Suprapubic skin (tissue), 4 donors: ENCODE measurements at regions not wholly inside any gene's neighbourhood (a gene's known extent, or its start where the extent isn't known, plus 50 kb on each side); places are given as distances from the start of the nearest gene placed in this dataset.

Source experiments
- DNase-seq, 2 donors: peaks; one replicate each; pipeline ENCODE4 v3.0.0-alpha.2; 2019; ENCODE audit warnings: low spot score in 2 of 2
- H3K27ac ChIP-seq: fragments of 200-600 bp; sonication (generic); one replicate; pipeline ENCODE4 v1.5.1; 2019
- H3K27me3 ChIP-seq: fragments of 200-600 bp; sonication (generic); one replicate; pipeline ENCODE4 v1.5.1; 2019
- H3K36me3 ChIP-seq: fragments of 200-600 bp; sonication (generic); one replicate; pipeline ENCODE4 v1.5.1; 2019
- H3K4me1 ChIP-seq: fragments of 200-600 bp; sonication (generic); one replicate; pipeline ENCODE4 v1.5.1; 2019
- H3K4me3 ChIP-seq: fragments of 200-600 bp; sonication (generic); one replicate; pipeline ENCODE4 v1.5.1; 2019; ENCODE audit warnings: mild to moderate bottlenecking
- H3K9me3 ChIP-seq: fragments of 200-600 bp; sonication (generic); one replicate; pipeline ENCODE4 v1.5.1; 2019
- EP300 ChIP-seq: sonication (generic); formaldehyde crosslinking; IDR thresholded peaks from one replicate; pipeline ENCODE4 v1.6.1; 2017; ENCODE audit warnings: antibody characterized with exemption
- POLR2A ChIP-seq, 2 donors: fragments of 450-650 bp; IDR thresholded peaks; one replicate each; pipeline ENCODE4 v1.6.1; 2017; ENCODE audit warnings: antibody characterized with exemption in 2 of 2, mild to moderate bottlenecking in 2 of 2, moderate library complexity in 2 of 2
- POLR2AphosphoS5 ChIP-seq, 3 donors: sonication (generic); formaldehyde crosslinking; IDR thresholded peaks; one replicate each; pipeline ENCODE4 v1.6.1; 2017; ENCODE audit warnings: antibody characterized with exemption in 3 of 3
- WGBS: methylation state at CpG from one replicate; pipeline ENCODE4 v1.1.5; 2018; 5-methylcytosine and 5-hydroxymethylcytosine counted together
- TF ChIP-seq, protein P1 (sequence below), 2 donors: fragments of 200-600 bp in 1 of 2; fragments of 450-650 bp in 1 of 2; sonication (generic) in 1 of 2; IDR thresholded peaks; one replicate each; pipeline ENCODE4 v1.5.1; 2016 to 2019; ENCODE audit warnings: antibody characterized with exemption in 2 of 2, mild to moderate bottlenecking in 1 of 2, moderate library complexity in 1 of 2

DNA sequence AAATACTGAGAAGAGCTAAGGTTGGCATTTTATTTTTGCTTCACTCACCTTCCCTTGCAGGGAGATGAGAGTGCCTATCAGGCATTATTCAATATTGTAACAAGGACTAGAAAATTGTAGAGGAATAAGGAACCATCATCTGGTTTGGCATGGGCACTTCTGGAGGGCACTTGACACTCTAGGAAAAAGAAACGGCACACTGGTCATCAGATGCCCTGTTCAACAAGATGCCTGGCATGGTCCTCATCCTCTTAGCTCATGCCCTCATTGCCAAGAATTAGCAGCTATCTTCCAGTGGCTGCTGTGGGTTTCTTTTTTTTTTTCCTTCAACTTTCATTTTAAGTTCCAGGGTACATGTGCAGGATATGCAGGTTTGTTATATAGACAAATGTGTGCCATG is 95.1 kb upstream of the ESRRG start:
- H3K27me3 ChIP-seq: no peaks in the 10 kb centered on the region
- H3K4me3 ChIP-seq: no peak overlapping the region
- no peak overlapping the region for H3K27ac ChIP-seq
- no peak for TF ChIP-seq EP300
- no peak for TF ChIP-seq POLR2AphosphoS5 (IDR thresholded peaks at IDR 0.05)
- TF ChIP-seq POLR2A (IDR thresholded peaks at IDR 0.05): no peak
- TF ChIP-seq, protein P1, sequence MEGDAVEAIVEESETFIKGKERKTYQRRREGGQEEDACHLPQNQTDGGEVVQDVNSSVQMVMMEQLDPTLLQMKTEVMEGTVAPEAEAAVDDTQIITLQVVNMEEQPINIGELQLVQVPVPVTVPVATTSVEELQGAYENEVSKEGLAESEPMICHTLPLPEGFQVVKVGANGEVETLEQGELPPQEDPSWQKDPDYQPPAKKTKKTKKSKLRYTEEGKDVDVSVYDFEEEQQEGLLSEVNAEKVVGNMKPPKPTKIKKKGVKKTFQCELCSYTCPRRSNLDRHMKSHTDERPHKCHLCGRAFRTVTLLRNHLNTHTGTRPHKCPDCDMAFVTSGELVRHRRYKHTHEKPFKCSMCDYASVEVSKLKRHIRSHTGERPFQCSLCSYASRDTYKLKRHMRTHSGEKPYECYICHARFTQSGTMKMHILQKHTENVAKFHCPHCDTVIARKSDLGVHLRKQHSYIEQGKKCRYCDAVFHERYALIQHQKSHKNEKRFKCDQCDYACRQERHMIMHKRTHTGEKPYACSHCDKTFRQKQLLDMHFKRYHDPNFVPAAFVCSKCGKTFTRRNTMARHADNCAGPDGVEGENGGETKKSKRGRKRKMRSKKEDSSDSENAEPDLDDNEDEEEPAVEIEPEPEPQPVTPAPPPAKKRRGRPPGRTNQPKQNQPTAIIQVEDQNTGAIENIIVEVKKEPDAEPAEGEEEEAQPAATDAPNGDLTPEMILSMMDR (IDR thresholded peaks at IDR 0.05): no peak
- DNase-seq: no peak
- no peaks in the 10 kb centered on the region for H3K36me3 ChIP-seq
- 87% methylated on average over 1 of the region's 1 CpG for WGBS
- H3K9me3 ChIP-seq: no peaks in the 10 kb centered on the region
- no peaks in the 10 kb centered on the region for H3K4me1 ChIP-seq

DNA sequence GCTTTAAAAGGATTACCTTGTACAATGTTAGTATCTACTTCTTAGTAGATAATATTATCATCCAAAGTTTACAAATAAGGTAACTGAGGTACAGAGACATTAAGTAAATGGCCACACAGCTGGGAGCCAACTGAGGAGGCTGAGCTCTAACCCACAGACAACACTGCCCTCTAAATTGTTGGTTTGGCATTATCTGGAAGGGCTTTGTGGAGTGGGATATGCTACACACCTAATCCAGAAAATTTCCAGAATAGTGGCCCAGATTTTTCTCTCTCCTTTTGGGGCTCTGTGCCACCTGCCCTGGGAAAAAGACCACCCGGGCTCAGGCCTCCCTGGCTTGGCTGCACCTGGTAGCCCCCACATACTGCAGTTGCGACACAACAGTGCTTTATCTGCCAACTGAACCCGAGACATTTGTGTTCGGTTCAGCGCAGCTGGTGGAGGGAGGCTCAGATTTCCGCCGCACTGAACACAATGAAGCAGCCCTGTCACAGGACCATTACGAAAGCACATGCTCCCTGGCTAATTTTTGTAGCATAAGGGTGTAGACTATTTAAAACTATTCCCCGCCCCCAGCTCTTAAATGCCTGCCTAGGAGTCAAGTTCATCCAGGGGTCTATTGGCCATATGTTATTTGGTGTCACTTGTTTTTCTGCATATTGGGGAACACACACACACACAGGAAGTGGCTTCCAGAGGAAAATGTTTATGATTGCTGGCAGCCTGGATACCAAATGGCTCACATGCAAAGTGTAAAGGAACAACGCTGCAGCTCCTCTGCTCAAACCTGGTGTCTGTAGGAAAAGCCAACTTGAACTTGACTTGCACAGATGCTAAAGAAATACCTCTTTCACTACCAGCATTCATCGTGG is 92.3 kb upstream of the ESRRG start:
- Histone ChIP-seq H3K27ac (no peak overlapping the region), H3K4me3 (no peak overlapping the region), H3K4me1 (no peaks in the 10 kb centered on the region), H3K27me3 (no peaks in the 10 kb centered on the region), H3K36me3 (no peaks in the 10 kb centered on the region), H3K9me3 (no peaks in the 10 kb centered on the region)
- TF ChIP-seq POLR2AphosphoS5 (IDR thresholded peaks at IDR 0.05) (no peak), POLR2A (IDR thresholded peaks at IDR 0.05) (no peak), EP300 (no peak)
- TF ChIP-seq, protein P1 (IDR thresholded peaks at IDR 0.05): no peak
- WGBS: 51% methylated on average over 11 of the region's 11 CpGs
- DNase-seq: peak in 1 of 2 donors; percentile 57

DNA sequence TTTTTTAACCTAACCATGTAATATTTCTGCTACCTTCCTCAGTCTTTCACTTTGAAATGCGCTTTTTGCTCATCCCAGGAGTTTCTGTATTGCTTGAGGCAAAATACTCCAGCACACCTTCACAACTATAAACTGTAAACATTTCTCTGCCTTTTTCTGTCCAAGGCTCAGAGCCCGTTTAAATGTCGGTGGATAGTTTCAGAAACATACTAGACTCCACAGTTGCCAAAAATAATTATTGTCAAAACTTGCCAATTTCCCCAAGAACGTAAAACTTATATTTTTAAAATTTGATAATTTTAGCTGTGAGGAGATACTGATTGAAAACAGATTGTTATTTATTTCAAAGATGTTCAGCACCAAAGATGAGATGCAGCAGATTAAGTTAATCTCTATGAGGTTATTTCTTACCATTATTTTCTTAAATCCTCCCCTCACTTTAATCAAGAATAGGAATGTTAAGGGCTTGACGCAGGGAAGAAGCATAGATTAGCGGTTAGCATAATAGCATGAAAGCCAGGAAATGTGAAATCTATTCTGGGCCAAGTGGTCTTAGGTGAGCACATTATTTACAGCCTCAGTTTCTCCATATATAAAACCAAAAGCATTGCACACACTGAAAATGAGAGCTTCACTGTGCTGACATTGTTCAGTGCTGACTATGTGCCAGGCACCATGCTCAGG is 91.5 kb upstream of the ESRRG start:
- Histone ChIP-seq H3K9me3 (no peaks in the 10 kb centered on the region), H3K27ac (no peak overlapping the region), H3K4me1 (no peaks in the 10 kb centered on the region), H3K36me3 (no peaks in the 10 kb centered on the region), H3K4me3 (no peak overlapping the region), H3K27me3 (no peaks in the 10 kb centered on the region)
- TF ChIP-seq POLR2A (IDR thresholded peaks at IDR 0.05): no peak
- TF ChIP-seq, protein P1 (IDR thresholded peaks at IDR 0.05): no peak
- no peak for TF ChIP-seq POLR2AphosphoS5 (IDR thresholded peaks at IDR 0.05)
- TF ChIP-seq EP300: no peak
- 48% methylated on average over 6 of the region's 6 CpGs for WGBS
- DNase-seq: no peak

DNA sequence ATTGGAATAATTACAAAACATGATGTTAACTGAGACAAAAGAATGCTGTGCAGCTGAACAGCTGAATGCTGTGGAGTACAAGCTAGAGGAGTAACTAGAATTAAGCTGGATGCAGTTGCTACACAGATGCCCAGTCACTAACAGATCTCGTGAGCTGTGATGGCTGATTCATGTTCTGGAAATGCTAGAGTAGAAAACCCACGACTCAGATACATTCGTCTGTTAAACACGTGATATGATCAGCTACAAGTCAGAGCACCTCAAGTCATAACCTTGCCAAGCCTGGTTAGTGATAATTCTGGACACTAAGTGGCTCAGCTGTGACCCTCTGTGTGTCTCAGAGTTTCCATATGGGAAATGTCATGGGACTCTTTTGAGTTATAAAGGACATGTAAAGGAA is 89.7 kb upstream of the ESRRG start:
- WGBS: 23% methylated on average over 4 of the region's 4 CpGs
- H3K4me3 ChIP-seq: no peak overlapping the region
- no peaks in the 10 kb centered on the region for H3K27me3 ChIP-seq
- TF ChIP-seq, protein P1 (IDR thresholded peaks at IDR 0.05): no peak
- no peak for TF ChIP-seq EP300
- no peaks in the 10 kb centered on the region for H3K9me3 ChIP-seq
- DNase-seq: no peak
- H3K27ac ChIP-seq: no peak overlapping the region
- H3K36me3 ChIP-seq: no peaks in the 10 kb centered on the region
- no peaks in the 10 kb centered on the region for H3K4me1 ChIP-seq

DNA sequence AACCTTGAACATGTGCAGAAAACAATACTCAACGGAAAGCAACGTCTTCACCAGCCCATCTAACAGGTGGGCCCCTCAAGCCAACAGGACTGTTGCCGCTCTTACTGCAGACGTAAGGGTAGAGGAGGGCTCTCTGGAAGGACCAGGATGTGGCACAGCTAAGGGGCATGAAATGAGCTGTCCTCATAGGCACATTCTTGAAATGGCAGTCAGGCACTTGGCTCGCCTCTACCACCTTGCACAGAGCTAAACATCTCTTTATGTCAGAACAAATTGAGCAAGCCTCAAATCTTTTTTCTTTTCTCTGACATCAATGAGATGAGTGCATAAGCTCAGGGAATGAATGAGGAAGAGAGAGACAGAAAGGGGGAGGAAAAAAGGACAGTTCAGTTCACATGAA is 86.4 kb upstream of the ESRRG start:
- no peak for DNase-seq
- no peak overlapping the region for H3K4me3 ChIP-seq
- H3K27ac ChIP-seq: no peak overlapping the region
- TF ChIP-seq POLR2AphosphoS5 (IDR thresholded peaks at IDR 0.05) (no peak), POLR2A (IDR thresholded peaks at IDR 0.05) (no peak)
- H3K4me1 ChIP-seq: no peaks in the 10 kb centered on the region
- WGBS: 80% methylated on average over 5 of the region's 5 CpGs
- H3K9me3 ChIP-seq: no peaks in the 10 kb centered on the region
- H3K36me3 ChIP-seq: no peaks in the 10 kb centered on the region
- H3K27me3 ChIP-seq: no peaks in the 10 kb centered on the region
